Natural killer cell (primary cell): ENCODE measurements at regions not wholly inside any gene's neighbourhood (a gene's known extent, or its start where the extent isn't known, plus 50 kb on each side); places are given as distances from the start of the nearest gene placed in this dataset.

ENCODE experiments used
- ATAC-seq, 3 donors: fragments of 150-1000 bp in 2 of 3; fragments of 200-7000 bp in 1 of 3; cut with Tn5 transposase; 1 replicate in 1 of 3; 2 replicates in 2 of 3; pipeline ENCODE4 v1.10.0; 2021; ENCODE audit warnings: mild to moderate bottlenecking in 2 of 3, moderate library complexity in 2 of 3
- DNase-seq, 2 donors: peaks; one replicate each; pipeline versions ENCODE4 v3.0.0 to v3.0.0-alpha.2; 2013 to 2021; ENCODE audit warnings: mixed read lengths in 1 of 2
- H3K27ac ChIP-seq: one replicate; pipeline ENCODE4 v1.5.1; 2013; ENCODE audit warnings: mild to moderate bottlenecking, low read length
- H3K27me3 ChIP-seq: one replicate; pipeline ENCODE4 v1.6.1; 2013; ENCODE audit warnings: low read length; ENCODE audit not compliant: control insufficient read depth, insufficient read depth
- H3K36me3 ChIP-seq: one replicate; pipeline ENCODE4 v1.6.1; 2013; ENCODE audit warnings: low read length; ENCODE audit not compliant: control insufficient read depth, insufficient read depth
- H3K4me1 ChIP-seq: one replicate; pipeline ENCODE4 v1.6.1; 2013; ENCODE audit warnings: low read length; ENCODE audit not compliant: control insufficient read depth, insufficient read depth
- H3K4me3 ChIP-seq: one replicate; pipeline ENCODE4 v1.5.1; 2013; ENCODE audit warnings: low read length
- H3K9me3 ChIP-seq: one replicate; pipeline ENCODE4 v1.6.1; 2013; ENCODE audit warnings: low read length; ENCODE audit not compliant: control insufficient read depth, insufficient read depth
- H3K27ac Mint-ChIP-seq, 2 donors: one replicate each; pipeline ENCODE4 v1.8.0; 2022; ENCODE audit warnings: mild to moderate bottlenecking in 2 of 2, mixed read lengths in 2 of 2, moderate library complexity in 1 of 2
- H3K27me3 Mint-ChIP-seq, 2 donors: one replicate each; pipeline ENCODE4 v1.8.0; 2022; ENCODE audit warnings: low read depth in 2 of 2, mixed read lengths in 2 of 2
- H3K36me3 Mint-ChIP-seq: one replicate; pipeline ENCODE4 v1.8.0; 2022; ENCODE audit warnings: mixed read lengths
- H3K4me1 Mint-ChIP-seq, 2 donors: one replicate each; pipeline ENCODE4 v1.8.0; 2022; ENCODE audit warnings: mixed read lengths in 2 of 2
- H3K4me3 Mint-ChIP-seq: one replicate; pipeline ENCODE4 v1.8.0; 2022; ENCODE audit warnings: mild to moderate bottlenecking, moderate library complexity, mixed read lengths
- H3K9me3 Mint-ChIP-seq, 2 donors: one replicate each; pipeline ENCODE4 v1.8.0; 2022; ENCODE audit warnings: mixed read lengths in 2 of 2
- WGBS: methylation state at CpG from one replicate; pipeline ENCODE4 v1.1.7; 2013; ENCODE audit warnings: missing lambda C conversion rate; ENCODE audit not compliant: insufficient coverage; 5-methylcytosine and 5-hydroxymethylcytosine counted together
- intact Hi-C: fragments of 100-400 bp; cut with micrococcal nuclease; formaldehyde crosslinking; loops from one replicate; pipeline ENCODE4 v1.14.2; 2022
- TF ChIP-seq, protein P1 (sequence below): fragments of 200-600 bp; IDR thresholded peaks from one replicate; pipeline ENCODE4 v1.8.0; 2022; ENCODE audit warnings: antibody characterized with exemption

DNA sequence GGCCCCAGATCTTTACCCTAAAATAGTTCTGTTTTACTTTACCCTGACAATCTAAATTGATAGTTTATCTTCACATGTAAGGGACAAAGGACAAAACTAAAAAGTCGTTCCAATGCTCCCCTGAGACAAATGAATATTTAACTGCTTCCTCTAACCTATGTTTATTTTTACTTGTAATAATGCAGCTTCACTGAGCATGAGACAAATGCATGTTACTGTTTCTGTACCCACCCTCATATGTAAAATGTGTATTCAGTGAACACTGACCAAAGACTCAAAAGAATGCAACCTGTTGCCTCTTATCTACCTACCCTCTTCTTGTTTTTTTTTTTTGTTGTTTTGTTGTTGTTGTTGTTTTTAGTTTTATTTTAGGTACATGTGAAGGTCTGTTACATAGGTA lies 1570.9 kb upstream of the SLC39A10 start:
- TF ChIP-seq, protein P1, sequence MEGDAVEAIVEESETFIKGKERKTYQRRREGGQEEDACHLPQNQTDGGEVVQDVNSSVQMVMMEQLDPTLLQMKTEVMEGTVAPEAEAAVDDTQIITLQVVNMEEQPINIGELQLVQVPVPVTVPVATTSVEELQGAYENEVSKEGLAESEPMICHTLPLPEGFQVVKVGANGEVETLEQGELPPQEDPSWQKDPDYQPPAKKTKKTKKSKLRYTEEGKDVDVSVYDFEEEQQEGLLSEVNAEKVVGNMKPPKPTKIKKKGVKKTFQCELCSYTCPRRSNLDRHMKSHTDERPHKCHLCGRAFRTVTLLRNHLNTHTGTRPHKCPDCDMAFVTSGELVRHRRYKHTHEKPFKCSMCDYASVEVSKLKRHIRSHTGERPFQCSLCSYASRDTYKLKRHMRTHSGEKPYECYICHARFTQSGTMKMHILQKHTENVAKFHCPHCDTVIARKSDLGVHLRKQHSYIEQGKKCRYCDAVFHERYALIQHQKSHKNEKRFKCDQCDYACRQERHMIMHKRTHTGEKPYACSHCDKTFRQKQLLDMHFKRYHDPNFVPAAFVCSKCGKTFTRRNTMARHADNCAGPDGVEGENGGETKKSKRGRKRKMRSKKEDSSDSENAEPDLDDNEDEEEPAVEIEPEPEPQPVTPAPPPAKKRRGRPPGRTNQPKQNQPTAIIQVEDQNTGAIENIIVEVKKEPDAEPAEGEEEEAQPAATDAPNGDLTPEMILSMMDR: no peak
- Mint-ChIP-seq H3K27me3 (no peaks in the 10 kb centered on the region), H3K36me3 (no peaks in the 10 kb centered on the region), H3K9me3 (peaks cover 11 to 12% of the 10 kb centered on the region in 2 donors), H3K4me3 (no peak overlapping the region), H3K4me1 (no peaks in the 10 kb centered on the region), H3K27ac (no peak overlapping the region)
- Histone ChIP-seq H3K9me3 (peaks cover 2% of the 10 kb centered on the region), H3K27me3 (no peaks in the 10 kb centered on the region), H3K4me1 (no peaks in the 10 kb centered on the region), H3K4me3 (no peak overlapping the region), H3K36me3 (no peaks in the 10 kb centered on the region), H3K27ac (no peak overlapping the region)
- no peak for DNase-seq
- intact Hi-C loops: no loop called here
- 60% methylated on average over 1 of the region's 1 CpG for WGBS
- ATAC-seq: no peak

DNA sequence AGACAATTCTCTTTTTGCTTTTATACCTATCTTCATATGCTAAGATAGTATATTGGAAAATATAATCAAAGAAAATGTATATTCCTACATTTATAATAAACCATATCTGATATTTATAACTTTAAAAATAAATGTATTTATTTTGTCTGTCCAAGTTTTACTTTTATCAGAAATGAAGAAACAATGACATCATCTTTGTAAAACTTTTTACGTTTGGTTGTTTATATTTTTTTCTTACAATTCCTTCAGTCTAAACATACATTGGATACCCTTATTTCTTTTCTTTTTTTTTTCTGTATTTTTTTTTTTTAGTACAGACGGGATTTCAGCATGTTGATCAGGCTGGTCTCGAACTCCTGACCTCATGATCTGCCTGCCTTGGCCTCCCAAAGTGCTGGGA lies 1577.0 kb upstream of the SLC39A10 start:
- H3K9me3 ChIP-seq: peaks cover 2% of the 10 kb centered on the region
- no peaks in the 10 kb centered on the region for H3K27me3 ChIP-seq
- H3K36me3 Mint-ChIP-seq: no peaks in the 10 kb centered on the region
- H3K27me3 Mint-ChIP-seq: no peaks in the 10 kb centered on the region
- peaks cover 0 to 3% of the 10 kb centered on the region in 2 donors for H3K9me3 Mint-ChIP-seq
- no peaks in the 10 kb centered on the region for H3K4me1 ChIP-seq
- no peaks in the 10 kb centered on the region for H3K4me1 Mint-ChIP-seq
- no peaks in the 10 kb centered on the region for H3K36me3 ChIP-seq
- WGBS: 94% methylated on average over 2 of the region's 3 CpGs
- intact Hi-C loops: no loop called here
- no peak overlapping the region for H3K27ac ChIP-seq
- TF ChIP-seq, protein P1: no peak
- ATAC-seq (no peak), DNase-seq (no peak)
- no peak overlapping the region for H3K4me3 Mint-ChIP-seq
- no peak overlapping the region for H3K4me3 ChIP-seq
- no peak overlapping the region for H3K27ac Mint-ChIP-seq

DNA sequence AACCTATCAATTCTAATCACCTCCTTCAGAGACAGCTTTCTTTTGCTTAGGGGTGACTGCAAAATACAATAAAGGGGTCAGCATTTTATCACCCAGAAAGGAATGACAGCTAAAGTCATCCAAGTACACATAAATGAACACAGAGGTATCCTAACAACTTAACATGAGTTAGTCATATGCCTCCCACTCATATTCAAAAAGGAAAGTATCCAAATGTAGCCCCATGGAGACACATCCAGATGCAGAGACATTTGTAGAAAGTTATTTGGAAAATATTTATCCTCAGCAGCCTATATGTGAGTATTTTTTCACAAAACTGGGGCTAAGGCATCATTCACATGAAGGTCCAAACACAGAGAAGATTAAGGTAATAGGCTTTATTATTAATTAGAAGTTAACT lies 1579.7 kb upstream of the SLC39A10 start:
- Histone ChIP-seq H3K9me3 (no peaks in the 10 kb centered on the region), H3K27ac (no peak overlapping the region), H3K4me1 (no peaks in the 10 kb centered on the region), H3K4me3 (no peak overlapping the region), H3K27me3 (no peaks in the 10 kb centered on the region), H3K36me3 (no peaks in the 10 kb centered on the region)
- Mint-ChIP-seq H3K9me3 (peaks cover 2 to 11% of the 10 kb centered on the region in 2 donors), H3K4me3 (no peak overlapping the region), H3K36me3 (no peaks in the 10 kb centered on the region), H3K27ac (no peak overlapping the region), H3K4me1 (no peaks in the 10 kb centered on the region), H3K27me3 (no peaks in the 10 kb centered on the region)
- DNase-seq (no peak), ATAC-seq (no peak)
- TF ChIP-seq, protein P1: no peak
- intact Hi-C loops: no loop called here

DNA sequence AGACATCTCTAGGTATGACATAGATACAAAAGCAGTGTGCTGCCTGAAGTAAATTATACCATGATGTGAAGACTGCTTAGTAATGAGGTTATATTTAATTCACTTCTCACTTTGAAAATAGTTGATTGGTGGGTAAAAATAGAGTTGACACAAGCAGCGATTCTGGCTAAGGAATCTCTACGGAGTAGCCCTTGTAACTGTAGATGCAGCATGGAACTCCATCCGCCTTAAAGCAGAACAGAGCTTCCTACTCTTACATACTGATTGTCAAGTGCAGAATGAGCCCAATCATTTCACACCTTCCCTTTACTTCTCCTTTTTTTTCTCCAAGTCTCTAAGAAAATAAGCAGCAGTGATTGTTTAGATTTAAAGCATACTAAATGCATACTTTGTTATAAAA lies 1594.6 kb upstream of the SLC39A10 start:
- Histone ChIP-seq H3K4me1 (peaks cover 5% of the 10 kb centered on the region), H3K27ac (no peak overlapping the region), H3K27me3 (no peaks in the 10 kb centered on the region), H3K9me3 (no peaks in the 10 kb centered on the region), H3K36me3 (no peaks in the 10 kb centered on the region), H3K4me3 (no peak overlapping the region)
- intact Hi-C loops: no loop called here
- ATAC-seq (no peak), DNase-seq (no peak)
- no peaks in the 10 kb centered on the region for H3K4me1 Mint-ChIP-seq
- no peak overlapping the region for H3K27ac Mint-ChIP-seq
- H3K9me3 Mint-ChIP-seq: peaks cover 6 to 8% of the 10 kb centered on the region in 2 donors
- H3K36me3 Mint-ChIP-seq: no peaks in the 10 kb centered on the region
- WGBS: 54% methylated on average over 3 of the region's 3 CpGs
- H3K4me3 Mint-ChIP-seq: no peak overlapping the region
- TF ChIP-seq, protein P1: no peak
- no peaks in the 10 kb centered on the region for H3K27me3 Mint-ChIP-seq
